ENCODE measurements at regions not wholly inside any gene's neighbourhood (a gene's known extent, or its start where the extent isn't known, plus 50 kb on each side); places are given as distances from the start of the nearest gene placed in this dataset.

DNA sequence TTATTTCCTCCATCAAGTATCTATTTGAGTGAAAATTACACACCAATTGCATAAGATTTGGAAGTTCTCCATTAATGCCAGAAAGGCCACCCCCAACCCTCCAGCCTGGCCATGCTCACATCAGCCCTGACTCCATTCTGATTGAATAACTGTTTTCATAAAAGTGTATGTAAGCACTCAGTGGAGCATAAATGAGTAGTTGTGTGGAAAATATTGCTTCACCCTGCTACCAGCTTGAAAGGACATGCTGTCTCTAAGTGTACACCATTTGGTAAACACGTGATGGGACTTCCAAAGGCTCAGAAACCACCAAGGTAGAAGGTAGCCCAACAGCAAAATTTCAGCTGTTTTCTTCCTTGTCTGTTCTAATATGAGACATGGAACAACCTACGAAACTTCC, 393.8 kb downstream of the ZNF385D start:
- DNase-seq (ENCODE audit: low read depth in 2 of 2) = no peak

DNA sequence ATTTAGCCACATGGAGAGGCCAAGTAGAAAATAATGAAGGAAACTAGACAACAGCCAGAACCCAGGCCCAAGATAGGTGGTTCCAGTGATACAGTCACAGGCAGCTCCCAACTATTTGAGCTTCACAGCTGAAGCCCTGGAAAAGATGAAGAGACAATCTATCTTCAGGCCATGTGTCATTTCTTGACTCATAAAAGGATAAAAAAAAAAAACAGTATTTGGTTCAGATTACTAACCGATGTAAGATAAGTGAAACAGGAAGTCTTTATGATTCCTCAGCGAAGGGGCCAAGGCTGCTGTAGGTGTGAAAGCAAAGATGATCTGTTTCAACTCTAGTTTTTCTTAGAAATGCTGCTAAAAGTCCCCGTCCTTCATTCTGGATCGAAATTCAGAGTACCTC, 394.6 kb downstream of the ZNF385D start:
- DNase-seq (ENCODE audit: low read depth in 2 of 2) = no peak

DNA sequence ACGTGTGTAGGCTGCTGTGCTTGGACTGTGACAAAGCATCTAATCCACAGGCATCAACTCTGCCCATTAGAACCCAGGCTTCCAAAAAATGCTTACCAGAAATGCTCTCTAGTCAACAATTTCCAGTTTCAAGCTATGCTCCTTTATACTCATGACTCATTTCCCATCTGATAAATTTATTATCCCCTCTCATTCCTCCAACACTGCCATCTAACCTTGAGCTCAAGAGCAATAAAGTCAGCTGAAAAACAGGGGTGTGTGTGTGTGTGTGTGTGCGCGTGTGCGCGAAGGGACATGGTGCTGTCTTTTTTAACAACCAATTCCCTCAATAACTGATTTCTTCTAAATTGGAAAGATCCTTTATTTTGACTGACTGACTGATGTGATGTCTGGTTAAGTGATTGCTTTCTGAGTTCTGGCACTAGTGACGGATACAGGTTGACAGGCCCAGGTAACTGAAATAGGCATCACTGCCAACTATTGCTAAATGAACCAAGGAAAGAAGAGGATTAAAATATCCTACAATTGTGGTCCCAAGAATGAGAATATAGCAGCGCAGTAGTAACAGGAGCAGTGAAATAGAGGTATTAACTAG, 405.5 kb downstream of the ZNF385D start:
- DNase-seq (ENCODE audit: low read depth in 2 of 2) = no peak

GRCh38 chr3:21331857-21332256, 419.2 kb downstream of the ZNF385D start:
- DNase-seq (ENCODE audit: low read depth in 2 of 2) = no peak

DNA sequence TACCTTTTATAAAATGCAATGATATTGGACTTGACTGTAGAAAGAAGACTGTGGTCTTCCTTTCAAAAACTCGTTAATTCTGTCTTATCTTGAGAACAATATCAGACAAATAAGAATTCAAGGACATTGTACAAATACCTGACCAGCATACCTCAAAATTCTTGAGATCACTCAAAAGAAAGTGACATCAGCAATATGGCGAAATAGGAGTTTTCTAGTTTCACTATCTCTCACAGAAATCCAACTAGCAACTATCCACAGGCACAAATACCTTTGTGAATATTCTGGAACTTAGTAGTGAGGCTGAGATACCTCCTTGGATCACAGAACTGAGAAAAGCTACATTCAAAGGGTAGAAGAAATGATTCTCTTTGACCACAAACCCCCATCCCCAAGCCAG, 419.7 kb downstream of the ZNF385D start:
- DNase-seq (ENCODE audit: low read depth in 2 of 2) = no peak

- no peak for DNase-seq (ENCODE audit: low read depth in 2 of 2)
Observed at GRCh38 chr3:21330293-21330692, 420.7 kb downstream of the ZNF385D start.

DNA sequence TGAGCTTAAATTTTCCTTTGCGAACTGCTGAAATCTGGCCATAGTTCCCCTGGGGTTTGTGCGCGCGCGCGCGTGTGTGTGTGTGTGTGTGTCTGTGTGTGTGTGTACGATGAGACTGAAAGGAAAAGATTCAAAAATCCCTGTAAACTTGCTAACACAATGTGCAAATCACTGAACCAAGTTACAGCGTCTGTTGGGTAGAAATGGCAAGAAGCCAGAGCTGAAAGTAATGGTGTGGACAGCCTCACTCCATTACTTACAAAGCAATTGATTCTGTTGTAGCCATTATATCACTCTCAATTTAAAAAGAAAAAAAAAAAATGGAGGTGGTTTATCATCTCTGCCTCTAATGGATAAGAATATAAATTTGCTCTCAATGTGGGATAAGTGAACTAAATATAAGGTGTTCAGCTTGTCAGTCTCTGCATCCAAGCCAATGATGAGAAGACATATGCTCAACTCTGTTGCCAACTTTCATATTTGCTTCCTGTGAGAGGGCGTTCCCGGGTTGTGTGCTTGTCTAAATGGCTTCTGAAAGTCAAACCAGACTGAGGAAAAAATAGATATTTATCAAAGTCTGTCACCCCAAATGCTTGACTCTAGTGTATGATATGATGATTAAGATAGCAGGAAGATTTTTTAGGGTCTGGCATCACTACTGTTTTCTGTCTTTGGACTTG, 422.2 kb downstream of the ZNF385D start:
- no peak for DNase-seq (ENCODE audit: low read depth in 2 of 2)

DNA sequence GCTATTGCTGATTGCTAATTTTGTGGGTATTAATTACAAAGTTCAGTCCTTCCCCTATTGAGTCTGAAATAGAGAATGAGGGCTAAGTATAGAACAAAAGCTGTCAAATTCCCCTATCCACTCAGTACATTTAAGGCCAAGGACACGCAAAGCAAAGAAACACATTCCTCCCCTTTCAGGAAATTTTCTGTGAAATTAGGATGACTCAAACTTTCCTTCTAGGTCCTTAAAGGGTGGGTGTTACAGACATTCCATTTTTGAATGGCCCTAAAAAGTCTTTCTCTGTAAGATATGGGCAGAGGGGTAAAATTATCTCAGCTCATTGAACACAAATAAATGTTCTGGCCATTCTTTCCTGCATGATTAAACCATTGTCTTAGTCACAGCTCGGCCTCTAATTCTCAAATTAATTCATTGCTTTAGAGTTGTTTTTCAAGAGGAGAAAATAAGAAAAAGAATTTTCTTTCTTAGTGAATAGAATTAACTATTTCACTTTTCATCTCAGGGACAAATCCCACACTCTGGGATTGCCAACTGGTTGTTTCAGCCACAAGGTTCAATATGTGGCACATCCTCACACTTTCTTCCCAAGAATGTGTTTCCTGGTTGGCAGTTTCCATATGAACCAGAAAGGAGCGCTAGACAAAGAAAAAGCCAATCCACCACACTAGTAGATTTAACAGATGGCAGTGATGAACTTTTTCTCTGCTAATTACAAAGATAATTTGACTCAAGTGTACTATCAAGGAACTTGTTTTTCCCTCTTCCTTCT, 424.1 kb downstream of the ZNF385D start:
- no peak for DNase-seq (ENCODE audit: low read depth in 2 of 2)

- no peak for DNase-seq (ENCODE audit: low read depth in 2 of 2)
Observed at GRCh38 chr3:21314688-21315087, 436.3 kb downstream of the ZNF385D start.

GRCh38 chr3:21310891-21311290, 440.1 kb downstream of the ZNF385D start:
- no peak for DNase-seq (ENCODE audit: low read depth in 2 of 2)

DNA sequence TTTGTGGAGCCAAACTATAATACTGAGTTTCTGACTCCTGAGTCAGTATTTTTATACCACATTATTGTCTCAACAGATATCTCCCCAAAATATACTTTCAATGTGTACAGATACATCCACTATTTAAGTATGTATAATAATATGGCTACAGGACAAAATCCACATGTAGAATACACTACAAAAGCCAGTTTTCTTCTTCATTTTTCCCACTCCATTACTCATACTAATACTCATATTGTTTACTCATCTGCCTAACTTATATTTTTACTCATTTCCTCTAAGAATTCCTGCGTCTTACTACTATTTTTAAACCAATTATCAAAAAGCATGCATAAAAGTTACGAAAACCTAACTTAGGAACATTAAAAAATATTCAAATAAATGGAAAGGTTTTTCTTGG, 440.8 kb downstream of the ZNF385D start:
- no peak for DNase-seq (ENCODE audit: low read depth in 2 of 2)

DNA sequence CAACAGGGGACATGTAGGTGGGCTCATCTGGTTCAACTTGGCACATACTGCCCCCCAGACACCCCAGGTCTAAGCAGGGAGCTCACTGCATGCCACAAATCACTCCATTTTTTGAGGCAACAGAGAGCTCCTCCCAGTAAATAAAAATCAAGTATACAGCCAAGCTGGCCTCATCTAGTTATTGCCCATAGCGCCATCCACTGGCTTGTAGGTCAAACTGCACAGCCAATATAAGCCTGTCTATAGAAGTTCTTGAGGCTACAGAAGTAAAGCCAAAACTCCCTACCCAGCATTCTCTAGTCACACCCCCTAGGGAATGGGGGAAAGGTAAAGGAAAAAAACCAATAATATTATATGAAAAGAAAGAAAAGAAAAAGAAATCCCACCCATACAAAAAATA, 453.7 kb downstream of the ZNF385D start:
- DNase-seq (ENCODE audit: low read depth in 2 of 2) = no peak

GRCh38 chr3:21294768-21295167, 456.2 kb downstream of the ZNF385D start:
- DNase-seq (ENCODE audit: low read depth in 2 of 2) = no peak

GRCh38 chr3:21292971-21293370, 458.0 kb downstream of the ZNF385D start:
- no peak for DNase-seq (ENCODE audit: low read depth in 2 of 2)

- no peak for DNase-seq (ENCODE audit: low read depth in 2 of 2)
Observed at GRCh38 chr3:21290557-21290956, 460.5 kb downstream of the ZNF385D start.

DNA sequence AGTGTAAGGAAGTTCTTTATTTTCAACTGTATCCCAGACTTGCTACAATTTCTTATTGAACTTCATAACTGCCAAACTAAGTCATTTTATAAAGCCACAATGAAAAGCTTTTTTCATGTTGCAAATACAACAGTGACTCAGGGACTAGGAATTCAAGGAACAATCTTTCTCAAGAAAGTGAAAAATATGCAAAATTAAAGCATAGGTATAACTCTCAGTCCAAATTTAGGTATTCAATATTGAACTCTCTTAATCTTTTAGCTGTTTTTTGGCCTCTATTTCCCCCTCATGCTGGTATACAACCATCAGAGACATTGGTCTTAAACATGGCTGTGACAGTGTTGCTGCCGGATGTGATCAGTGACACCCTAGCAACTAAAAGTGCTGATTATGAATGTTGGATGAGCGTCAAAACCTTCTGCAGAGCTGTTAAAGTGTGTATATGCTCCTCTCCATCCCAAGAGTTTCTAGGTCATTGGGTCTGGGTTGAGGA, 476.9 kb downstream of the ZNF385D start:
- DNase-seq (ENCODE audit: low read depth in 2 of 2) = no peak

DNA sequence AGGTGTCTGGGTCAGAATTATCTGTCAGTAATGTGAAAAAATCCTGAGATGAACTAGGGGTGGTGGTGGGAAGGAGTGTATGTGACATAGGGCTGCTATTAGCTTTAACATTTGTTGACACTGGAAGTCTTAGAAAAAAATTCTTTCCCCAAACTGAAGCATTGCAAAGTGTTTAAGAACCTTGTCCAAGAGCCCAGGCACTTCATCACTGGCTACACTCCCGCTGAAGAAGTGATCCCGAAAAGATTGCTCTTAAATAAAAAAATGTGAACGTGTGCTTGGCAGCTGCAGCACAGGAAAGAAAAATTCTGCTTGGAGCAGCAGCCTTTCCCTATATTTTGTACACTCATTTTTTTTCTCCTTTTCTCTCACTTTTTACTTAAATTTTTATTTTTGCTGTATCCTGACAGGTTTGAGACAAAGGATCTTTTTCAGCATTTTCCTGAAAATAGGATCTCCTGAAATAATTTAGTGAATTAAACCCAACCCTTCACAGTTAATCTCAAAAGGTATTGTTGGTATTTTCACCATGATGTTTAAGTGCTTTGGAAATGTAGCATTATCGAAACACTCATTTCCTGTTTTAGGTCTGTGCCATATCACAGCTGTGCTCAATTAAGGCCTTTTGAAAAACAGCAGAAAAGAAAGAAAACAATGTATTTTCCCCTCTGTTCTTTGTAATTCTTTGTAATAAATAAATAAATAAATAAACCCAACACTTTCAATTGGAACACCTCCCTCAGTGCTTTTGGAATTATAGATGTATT, 477.6 kb downstream of the ZNF385D start:
- DNase-seq (ENCODE audit: low read depth in 2 of 2) = no peak

DNA sequence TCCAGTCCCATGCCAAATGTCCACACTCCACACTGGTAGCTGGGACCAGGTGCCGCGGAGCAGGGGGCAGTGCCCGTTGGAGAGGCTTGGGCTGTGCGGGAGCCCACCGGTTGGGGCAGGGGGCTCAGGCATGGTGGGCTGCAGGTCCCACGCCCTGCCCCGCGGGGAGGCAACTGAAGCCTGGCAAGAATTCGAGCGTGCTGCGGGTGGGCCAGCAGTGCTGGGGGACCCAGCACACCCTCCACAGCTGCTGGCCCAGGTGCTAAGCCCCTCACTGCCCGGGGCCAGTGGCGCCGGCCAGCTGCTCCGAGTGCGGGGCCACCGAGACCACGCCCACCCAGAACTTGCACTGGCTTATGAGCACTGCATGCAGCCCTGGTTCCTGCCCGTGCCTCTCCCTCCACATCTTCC, 479.4 kb downstream of the ZNF385D start:
- DNase-seq (ENCODE audit: low read depth in 2 of 2) = no peak

DNA sequence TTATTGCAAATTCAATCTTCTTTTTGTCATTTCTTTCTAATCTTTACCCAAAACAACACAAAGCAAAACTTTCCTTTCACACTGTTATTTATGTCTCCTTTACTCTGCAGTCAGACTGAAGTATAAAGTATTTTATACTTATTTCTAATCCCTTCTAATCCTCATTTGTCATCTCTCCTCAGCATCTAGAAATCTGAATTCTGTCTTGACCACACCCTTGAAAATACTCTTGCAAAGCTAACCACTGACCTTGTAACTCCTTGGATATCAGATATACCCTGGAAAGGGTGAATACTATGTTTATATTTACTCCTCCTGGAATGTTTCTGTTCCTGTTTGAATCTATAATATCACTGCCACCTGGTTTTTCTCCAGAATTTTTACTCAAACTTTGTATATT, 481.1 kb downstream of the ZNF385D start:
- DNase-seq (ENCODE audit: low read depth in 2 of 2) = no peak

DNA sequence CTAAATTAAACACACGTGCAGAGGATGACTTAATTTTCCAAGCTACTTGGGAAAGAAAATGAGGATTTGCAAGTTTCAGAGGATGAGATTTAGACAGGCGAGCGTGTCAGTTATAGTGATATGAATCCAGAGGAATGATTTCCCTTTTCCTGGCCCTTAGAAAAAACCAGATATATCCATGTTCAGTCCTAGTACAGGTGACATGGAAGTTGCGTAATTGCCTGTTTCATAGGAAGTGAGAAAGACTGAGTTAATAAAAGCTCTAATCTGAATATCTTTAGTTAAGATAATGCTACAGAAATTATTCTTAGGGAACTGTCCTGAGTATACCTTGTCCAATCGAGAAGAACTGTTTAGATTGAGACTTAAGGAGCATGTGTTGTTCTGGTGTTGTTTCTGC, 490.5 kb downstream of the ZNF385D start:
- no peak for DNase-seq (ENCODE audit: low read depth in 2 of 2)

DNA sequence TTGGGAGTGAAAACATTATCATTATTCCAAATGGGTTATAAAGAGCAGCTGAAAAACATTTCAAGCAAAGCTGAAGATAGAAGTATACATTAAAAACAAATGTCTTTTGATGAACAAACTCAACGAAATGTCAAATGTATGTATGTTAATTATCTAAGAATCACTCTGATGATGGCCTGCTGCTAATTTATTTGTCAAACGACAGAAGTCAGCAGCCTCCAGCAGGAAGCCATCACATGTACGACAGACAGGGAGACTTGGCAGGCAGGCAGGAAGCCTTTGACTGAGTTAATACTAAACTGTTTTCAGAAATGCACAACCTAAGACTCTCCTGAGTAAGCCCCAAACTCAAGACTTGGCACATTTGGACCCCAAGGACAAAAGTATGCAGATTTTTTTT, 491.1 kb downstream of the ZNF385D start:
- DNase-seq (ENCODE audit: low read depth in 2 of 2) = no peak

GRCh38 chr3:21256932-21257331, 494.1 kb downstream of the ZNF385D start:
- DNase-seq (ENCODE audit: low read depth in 2 of 2) = no peak

All from stimulated activated CD4-positive, alpha-beta T cell treated with anti-CD3 and anti-CD28 coated beads, Interleukin-12 subunit alpha, Interleukin-12 subunit beta, amount 100 ng/mL, for 24 hours (primary cell).